Stimulated activated CD4-positive, alpha-beta T cell treated with anti-CD3 and anti-CD28 coated beads, Interleukin-2, amount 100 ng/mL, for 48 hours (primary cell): ENCODE measurements at regions not wholly inside any gene's neighbourhood (a gene's known extent, or its start where the extent isn't known, plus 50 kb on each side); places are given as distances from the start of the nearest gene placed in this dataset.
"Not testable (repeated sequence)": the region's sequence is repeated elsewhere in the genome, so short reads cannot be mapped to it uniquely, and the experiment has no call there.

Source experiments
- DNase-seq, 2 donors: peaks; one replicate each; pipeline ENCODE4 v3.0.0-alpha.2; 2020

- DNase-seq: no peak
Measured at GRCh38 chr9:26562338-26562737, 330.3 kb downstream of the CAAP1 start.

- DNase-seq: no peak
Measured at GRCh38 chr9:26561928-26562327, 330.7 kb downstream of the CAAP1 start.

- DNase-seq: no peak
Measured at GRCh38 chr9:26559506-26559905, 333.1 kb downstream of the CAAP1 start.

GRCh38 chr9:26551971-26552370, 340.6 kb downstream of the CAAP1 start:
- DNase-seq: no peak

GRCh38 chr9:26551451-26551850, 341.2 kb downstream of the CAAP1 start:
- no peak for DNase-seq

- no peak for DNase-seq
Measured at GRCh38 chr9:26548781-26549290, 343.8 kb downstream of the CAAP1 start.

GRCh38 chr9:26539867-26540493, 352.6 kb downstream of the CAAP1 start:
- DNase-seq: no peak

GRCh38 chr9:26537211-26537610, 355.4 kb downstream of the CAAP1 start:
- DNase-seq: no peak

GRCh38 chr9:26535151-26535550, 357.5 kb downstream of the CAAP1 start:
- DNase-seq: no peak

GRCh38 chr9:26530841-26531240, 361.8 kb downstream of the CAAP1 start:
- DNase-seq: no peak

GRCh38 chr9:26527931-26528330, 364.7 kb downstream of the CAAP1 start:
- DNase-seq: no peak

- no peak for DNase-seq
Measured at GRCh38 chr9:26524267-26524666, 368.3 kb downstream of the CAAP1 start.

GRCh38 chr9:26523577-26523976, 369.0 kb downstream of the CAAP1 start:
- no peak for DNase-seq

GRCh38 chr9:26520141-26520540, 372.5 kb downstream of the CAAP1 start:
- no peak for DNase-seq

GRCh38 chr9:26516773-26517343, 375.7 kb downstream of the CAAP1 start:
- no peak for DNase-seq

GRCh38 chr9:26513730-26514129, 378.9 kb downstream of the CAAP1 start:
- DNase-seq: no peak

- DNase-seq: no peak
Measured at GRCh38 chr9:26510137-26510536, 382.5 kb downstream of the CAAP1 start.

- DNase-seq: no peak
Measured at GRCh38 chr9:26508897-26509296, 383.7 kb downstream of the CAAP1 start.

GRCh38 chr9:26504057-26504456, 388.5 kb downstream of the CAAP1 start:
- no peak for DNase-seq

GRCh38 chr9:26502311-26502710, 390.3 kb downstream of the CAAP1 start:
- no peak for DNase-seq

GRCh38 chr9:26500471-26500870, 392.1 kb downstream of the CAAP1 start:
- no peak for DNase-seq

- DNase-seq: not testable (repeated sequence)
Measured at GRCh38 chr9:26492608-26493521, 399.7 kb downstream of the CAAP1 start.

- not testable (repeated sequence) for DNase-seq
Measured at GRCh38 chr9:26491922-26492607, 400.5 kb downstream of the CAAP1 start.
